ENCODE measurements at regions not wholly inside any gene's neighbourhood (a gene's known extent, or its start where the extent isn't known, plus 50 kb on each side); places are given as distances from the start of the nearest gene placed in this dataset.

DNA sequence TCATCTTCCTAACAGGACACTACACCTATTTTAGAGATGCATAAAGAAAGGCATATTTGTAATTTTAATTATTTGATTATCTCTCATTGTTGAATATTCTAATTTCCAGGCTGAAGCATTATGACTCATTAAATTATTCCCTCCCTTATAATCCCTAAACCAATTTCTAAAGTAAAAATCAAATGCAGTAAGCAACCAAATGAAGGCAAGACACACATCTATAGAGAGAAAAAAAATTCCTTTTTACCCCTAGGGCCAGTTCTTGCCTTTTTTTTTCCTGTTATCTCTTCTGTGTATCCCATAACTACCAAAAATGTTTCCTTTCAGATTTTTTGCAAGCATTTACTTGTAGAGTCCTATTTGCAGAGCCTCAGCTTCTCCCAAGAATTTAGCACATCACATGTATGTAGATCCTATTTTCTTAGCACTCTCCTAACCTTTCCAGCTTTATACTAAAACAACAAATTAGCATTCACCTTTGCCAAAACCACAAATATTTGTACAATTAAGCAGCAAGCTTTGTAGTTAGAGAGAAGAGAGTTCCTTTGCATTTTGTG is 177.9 kb downstream of the SATB1 start:
- TF ChIP-seq SP1 (IDR thresholded peaks at IDR 0.05) (no peak), L3MBTL2 (conservative IDR thresholded peaks at IDR 0.05) (no peak), BHLHE40 (IDR thresholded peaks at IDR 0.05; ENCODE audit: borderline replicate concordance) (no peak), NFRKB (IDR thresholded peaks at IDR 0.05) (no peak), ARNT (IDR thresholded peaks at IDR 0.05) (no peak), ELF4 (IDR thresholded peaks at IDR 0.05) (no peak), FOXM1 (IDR thresholded peaks at IDR 0.05; ENCODE audit: borderline replicate concordance) (no peak), CTBP1 (IDR thresholded peaks at IDR 0.05; ENCODE audit: borderline replicate concordance) (no peak)
- TF ChIP-seq, protein P1, sequence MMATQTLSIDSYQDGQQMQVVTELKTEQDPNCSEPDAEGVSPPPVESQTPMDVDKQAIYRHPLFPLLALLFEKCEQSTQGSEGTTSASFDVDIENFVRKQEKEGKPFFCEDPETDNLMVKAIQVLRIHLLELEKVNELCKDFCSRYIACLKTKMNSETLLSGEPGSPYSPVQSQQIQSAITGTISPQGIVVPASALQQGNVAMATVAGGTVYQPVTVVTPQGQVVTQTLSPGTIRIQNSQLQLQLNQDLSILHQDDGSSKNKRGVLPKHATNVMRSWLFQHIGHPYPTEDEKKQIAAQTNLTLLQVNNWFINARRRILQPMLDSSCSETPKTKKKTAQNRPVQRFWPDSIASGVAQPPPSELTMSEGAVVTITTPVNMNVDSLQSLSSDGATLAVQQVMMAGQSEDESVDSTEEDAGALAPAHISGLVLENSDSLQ (IDR thresholded peaks at IDR 0.05), result no peak

Measured in HEK293T (cell line).